Mucosa of descending colon (tissue), 3 donors: ENCODE measurements at regions not wholly inside any gene's neighbourhood (a gene's known extent, or its start where the extent isn't known, plus 50 kb on each side); places are given as distances from the start of the nearest gene placed in this dataset.
A peak's percentile ranks its signal among the peaks of the same experiment; 100 is the strongest.

Source experiments
- ATAC-seq: fragments of 200-7000 bp; cut with Tn5 transposase; one replicate; pipeline ENCODE4 v1.9.1; 2020; ENCODE audit warnings: mild to moderate bottlenecking, moderate library complexity
- DNase-seq, 3 donors: peaks; one replicate each; pipeline ENCODE4 v3.0.0-alpha.2; 2020
- H3K36me3 ChIP-seq: fragments of 200-600 bp; one replicate; pipeline ENCODE4 v1.8.0; 2021; ENCODE audit warnings: low read depth, mild to moderate bottlenecking
- H3K4me1 ChIP-seq: fragments of 200-600 bp; one replicate; pipeline ENCODE4 v1.8.0; 2021; ENCODE audit warnings: low read depth, mild to moderate bottlenecking
- H3K4me3 ChIP-seq: fragments of 200-600 bp; one replicate; pipeline ENCODE4 v1.8.0; 2021; ENCODE audit warnings: mild to moderate bottlenecking
- H3K9me3 ChIP-seq: fragments of 200-600 bp; one replicate; pipeline ENCODE4 v1.8.0; 2021; ENCODE audit warnings: mild to moderate bottlenecking
- intact Hi-C, 2 donors: fragments of 100-400 bp; cut with DNase I in 1 of 2; cut with micrococcal nuclease in 1 of 2; formaldehyde crosslinking; loops; one replicate each; pipeline versions ENCODE4 v1.11.0 to v1.11.1; 2022; cut with DNase I, micrococcal nuclease
- TF ChIP-seq, protein P1 (sequence below): fragments of 200-600 bp; IDR thresholded peaks from one replicate; pipeline ENCODE4 v1.8.0; 2022; ENCODE audit warnings: antibody characterized with exemption, mild to moderate bottlenecking
- donor health status: DM: no; HTN: no; CAD: no; lungs with moderate emphysema.
- donor health status: DM: no; HTN: no; CAD: no.
- donor health status: DM: no; HTN: yes; CAD: no.

DNA sequence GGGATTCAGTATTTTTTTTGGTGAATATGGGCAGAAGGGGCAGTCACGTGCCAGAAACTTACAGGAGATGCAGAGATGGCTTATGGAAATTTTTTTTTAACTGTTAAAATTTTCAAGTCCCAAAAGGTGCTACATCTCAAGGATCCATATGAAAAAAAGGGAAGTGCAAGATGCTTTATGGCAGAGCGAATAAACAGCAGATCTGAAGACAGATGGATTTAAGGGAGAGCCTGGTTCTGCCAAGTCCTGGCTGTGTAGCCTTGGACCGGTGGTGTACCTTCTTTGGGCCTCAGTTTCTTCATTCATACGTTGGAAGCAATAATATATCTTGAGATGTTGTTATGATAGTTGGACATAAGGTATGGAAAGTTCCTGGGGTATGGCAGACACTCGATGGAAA is 91.5 kb upstream of the ARRDC4 start:
- Histone ChIP-seq H3K4me3 (no peak overlapping the region), H3K36me3 (no peaks in the 10 kb centered on the region), H3K4me1 (no peaks in the 10 kb centered on the region), H3K9me3 (no peaks in the 10 kb centered on the region)
- TF ChIP-seq, protein P1, sequence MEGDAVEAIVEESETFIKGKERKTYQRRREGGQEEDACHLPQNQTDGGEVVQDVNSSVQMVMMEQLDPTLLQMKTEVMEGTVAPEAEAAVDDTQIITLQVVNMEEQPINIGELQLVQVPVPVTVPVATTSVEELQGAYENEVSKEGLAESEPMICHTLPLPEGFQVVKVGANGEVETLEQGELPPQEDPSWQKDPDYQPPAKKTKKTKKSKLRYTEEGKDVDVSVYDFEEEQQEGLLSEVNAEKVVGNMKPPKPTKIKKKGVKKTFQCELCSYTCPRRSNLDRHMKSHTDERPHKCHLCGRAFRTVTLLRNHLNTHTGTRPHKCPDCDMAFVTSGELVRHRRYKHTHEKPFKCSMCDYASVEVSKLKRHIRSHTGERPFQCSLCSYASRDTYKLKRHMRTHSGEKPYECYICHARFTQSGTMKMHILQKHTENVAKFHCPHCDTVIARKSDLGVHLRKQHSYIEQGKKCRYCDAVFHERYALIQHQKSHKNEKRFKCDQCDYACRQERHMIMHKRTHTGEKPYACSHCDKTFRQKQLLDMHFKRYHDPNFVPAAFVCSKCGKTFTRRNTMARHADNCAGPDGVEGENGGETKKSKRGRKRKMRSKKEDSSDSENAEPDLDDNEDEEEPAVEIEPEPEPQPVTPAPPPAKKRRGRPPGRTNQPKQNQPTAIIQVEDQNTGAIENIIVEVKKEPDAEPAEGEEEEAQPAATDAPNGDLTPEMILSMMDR = no peak
- intact Hi-C loops = no loop called here
- DNase-seq (no peak), ATAC-seq (no peak)

DNA sequence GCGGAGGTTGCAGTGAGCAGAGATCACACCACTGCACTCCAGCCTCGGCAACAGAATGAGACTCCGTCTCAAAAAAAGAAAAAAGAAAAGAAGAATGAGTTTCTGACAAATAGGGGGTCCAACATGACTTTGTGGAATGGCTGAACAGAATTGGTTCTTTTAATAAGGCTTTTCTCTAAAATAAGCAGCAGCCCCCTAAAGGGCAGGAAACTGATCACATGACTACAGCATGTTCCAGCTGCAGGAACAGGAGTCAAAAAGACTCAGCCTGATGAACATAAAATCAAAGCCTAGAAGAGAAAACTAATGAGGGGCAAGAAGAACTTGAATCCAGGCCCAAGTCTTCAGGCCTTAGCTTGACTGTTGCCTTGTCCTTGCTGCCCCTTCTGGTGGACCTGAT is 89.7 kb upstream of the ARRDC4 start:
- H3K36me3 ChIP-seq = no peaks in the 10 kb centered on the region
- no peak for DNase-seq
- no peaks in the 10 kb centered on the region for H3K9me3 ChIP-seq
- H3K4me1 ChIP-seq = no peaks in the 10 kb centered on the region
- no peak overlapping the region for H3K4me3 ChIP-seq
- intact Hi-C loops = no loop called here
- TF ChIP-seq, protein P1 = no peak
- no peak for ATAC-seq

DNA sequence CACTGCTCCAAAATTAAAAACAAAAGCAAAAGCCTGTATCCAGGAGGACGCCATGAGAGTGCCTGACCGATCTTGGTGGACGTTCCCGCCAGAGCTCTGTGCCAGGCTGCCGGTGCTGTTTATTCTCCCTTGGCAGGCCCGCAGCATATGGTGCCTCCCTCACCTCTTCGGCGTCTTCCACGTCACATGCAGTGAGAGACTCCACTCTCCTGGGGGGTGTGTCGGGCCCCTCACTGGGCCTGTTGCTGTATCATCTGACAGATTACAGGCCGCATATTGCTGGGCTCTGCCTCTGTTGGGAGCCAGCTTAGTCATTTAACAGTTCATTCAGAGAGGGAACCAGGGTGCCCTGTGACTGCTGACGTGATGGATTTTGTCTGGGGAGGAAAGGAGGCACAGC is 86.4 kb upstream of the ARRDC4 start:
- H3K36me3 ChIP-seq = no peaks in the 10 kb centered on the region
- H3K4me3 ChIP-seq = no peak overlapping the region
- no peak for DNase-seq
- intact Hi-C loops = no loop called here
- H3K9me3 ChIP-seq = no peaks in the 10 kb centered on the region
- TF ChIP-seq, protein P1 = no peak
- H3K4me1 ChIP-seq = no peaks in the 10 kb centered on the region
- no peak for ATAC-seq

DNA sequence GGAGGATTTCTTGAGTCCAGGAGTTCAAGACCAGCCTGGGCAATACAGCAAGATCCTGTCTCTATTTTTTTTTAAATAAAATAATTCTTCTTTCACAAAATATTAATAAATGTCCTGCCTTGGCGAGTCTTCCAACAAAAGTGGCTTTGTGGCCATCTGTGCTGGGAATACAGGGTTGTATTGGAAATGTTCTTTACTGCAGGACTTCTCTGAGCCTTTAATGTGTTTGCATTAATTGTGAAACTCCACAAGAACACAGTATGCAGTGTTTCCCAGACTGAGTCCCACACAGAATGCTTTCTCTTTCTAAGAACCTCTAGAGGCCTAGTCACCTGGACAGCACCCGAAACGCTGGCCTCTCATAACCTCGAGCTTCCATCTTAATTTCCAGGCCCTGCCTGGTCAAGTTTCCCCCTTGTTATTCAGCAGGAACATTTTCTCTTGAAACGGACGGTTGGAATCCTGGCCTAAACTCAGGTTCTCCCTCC is 85.4 kb upstream of the ARRDC4 start:
- Histone ChIP-seq H3K36me3 (no peaks in the 10 kb centered on the region), H3K9me3 (no peaks in the 10 kb centered on the region), H3K4me1 (no peaks in the 10 kb centered on the region), H3K4me3 (no peak overlapping the region)
- ATAC-seq (peak; percentile 35), DNase-seq (no peak)
- intact Hi-C loops = no loop called here
- TF ChIP-seq, protein P1 = no peak

DNA sequence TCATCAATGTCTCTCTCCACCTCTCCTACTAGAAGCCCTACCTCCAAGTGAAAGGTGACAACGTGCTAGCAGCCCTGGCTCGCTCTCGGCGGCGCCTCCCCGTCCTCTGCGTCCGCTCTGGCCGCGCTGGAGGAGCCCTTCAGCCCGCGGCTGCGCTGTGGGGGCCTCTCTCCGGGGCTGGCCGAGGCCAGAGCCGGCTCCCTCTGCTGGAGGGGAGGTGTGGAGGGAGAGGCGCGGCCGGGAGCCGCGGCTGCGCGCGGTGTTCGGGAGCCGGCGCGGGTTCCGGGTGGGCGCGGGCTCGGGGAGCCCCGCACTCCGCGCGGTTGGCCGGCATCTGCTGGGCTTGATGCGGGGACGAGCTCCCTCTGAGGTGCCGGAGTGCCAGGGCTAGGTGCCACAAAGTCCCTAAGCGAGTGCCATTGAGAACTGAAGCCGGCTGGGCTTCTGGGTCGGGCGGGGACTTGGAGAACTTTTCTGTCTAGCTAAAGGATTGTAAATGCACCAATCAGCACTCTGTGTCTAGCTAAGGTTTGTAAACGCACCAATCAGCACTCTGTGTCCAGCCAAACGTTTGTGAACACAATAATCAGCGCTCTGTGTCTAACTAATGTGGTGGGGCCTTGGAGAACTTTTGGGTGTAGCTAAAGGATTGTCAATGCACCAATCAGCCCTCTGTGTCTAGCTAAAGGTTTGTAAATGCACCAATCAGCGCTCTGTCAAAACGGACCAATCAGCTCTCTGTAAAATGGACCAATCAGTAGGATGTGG is 84.8 kb upstream of the ARRDC4 start:
- ATAC-seq = peak; percentile 86

More for the DNA sequence above, 84.8 kb upstream of the ARRDC4 start:
- DNase-seq = peak; percentile 22 to 65 (median 63)
- H3K4me3 ChIP-seq = no peak overlapping the region
- H3K4me1 ChIP-seq = no peaks in the 10 kb centered on the region
- H3K9me3 ChIP-seq = no peaks in the 10 kb centered on the region
- intact Hi-C loops = no loop called here
- H3K36me3 ChIP-seq = no peaks in the 10 kb centered on the region
- TF ChIP-seq, protein P1 = no peak
